ENCODE measurements at regions not wholly inside any gene's neighbourhood (a gene's known extent, or its start where the extent isn't known, plus 50 kb on each side); places are given as distances from the start of the nearest gene placed in this dataset.

GRCh38 chr22:26894362-26894761, 237.0 kb downstream of the MIAT start:
- DNase-seq (ENCODE audit: low read depth): no peak

- no peak for DNase-seq (ENCODE audit: low read depth)
These were observed 237.5 kb downstream of the MIAT start for GRCh38 chr22:26894766-26895485.

- no peak for DNase-seq (ENCODE audit: low read depth)
These were observed 240.0 kb downstream of the MIAT start for GRCh38 chr22:26897384-26897783.

- no peak for DNase-seq (ENCODE audit: low read depth)
These were observed 241.7 kb downstream of the MIAT start for GRCh38 chr22:26898946-26899605.

- no peak for DNase-seq (ENCODE audit: low read depth)
These were observed 243.4 kb downstream of the MIAT start for GRCh38 chr22:26900787-26901186.

- DNase-seq (ENCODE audit: low read depth): no peak
These were observed 243.9 kb downstream of the MIAT start for GRCh38 chr22:26901198-26901816.

GRCh38 chr22:26902401-26903029, 245.1 kb downstream of the MIAT start:
- no peak for DNase-seq (ENCODE audit: low read depth)

- no peak for DNase-seq (ENCODE audit: low read depth)
These were observed 245.9 kb downstream of the MIAT start for GRCh38 chr22:26903030-26903856.

GRCh38 chr22:26904483-26904882, 247.1 kb downstream of the MIAT start:
- DNase-seq (ENCODE audit: low read depth): no peak

GRCh38 chr22:26905076-26905475, 247.7 kb downstream of the MIAT start:
- no peak for DNase-seq (ENCODE audit: low read depth)

- DNase-seq (ENCODE audit: low read depth): no peak
These were observed 248.3 kb downstream of the MIAT start for GRCh38 chr22:26905640-26906039.

- DNase-seq (ENCODE audit: low read depth): no peak
These were observed 249.1 kb downstream of the MIAT start for GRCh38 chr22:26906464-26906863.

GRCh38 chr22:26907366-26907765, 250.0 kb downstream of the MIAT start:
- no peak for DNase-seq (ENCODE audit: low read depth)

- DNase-seq (ENCODE audit: low read depth): no peak
These were observed 253.5 kb downstream of the MIAT start for GRCh38 chr22:26910845-26911244.

GRCh38 chr22:26912655-26913345, 255.4 kb downstream of the MIAT start:
- no peak for DNase-seq (ENCODE audit: low read depth)

- no peak for DNase-seq (ENCODE audit: low read depth)
These were observed 257.3 kb downstream of the MIAT start for GRCh38 chr22:26914519-26915185.

- no peak for DNase-seq (ENCODE audit: low read depth)
These were observed 258.8 kb downstream of the MIAT start for GRCh38 chr22:26916236-26916635.

GRCh38 chr22:26918226-26918625, 260.8 kb downstream of the MIAT start:
- no peak for DNase-seq (ENCODE audit: low read depth)

GRCh38 chr22:26921726-26922125, 264.3 kb downstream of the MIAT start:
- no peak for DNase-seq (ENCODE audit: low read depth)

- no peak for DNase-seq (ENCODE audit: low read depth)
These were observed 265.4 kb downstream of the MIAT start for GRCh38 chr22:26922806-26923205.

- no peak for DNase-seq (ENCODE audit: low read depth)
These were observed 266.1 kb downstream of the MIAT start for GRCh38 chr22:26923531-26923930.

All from activated T-cell treated with anti-CD3 and anti-CD28 coated beads for 1 hour (primary cell).